Smooth muscle cell (in vitro differentiated cells): ENCODE measurements at regions not wholly inside any gene's neighbourhood (a gene's known extent, or its start where the extent isn't known, plus 50 kb on each side); places are given as distances from the start of the nearest gene placed in this dataset.

Experiments used
- DNase-seq: peaks from one replicate; lab custom pipeline; 2025; ENCODE audit not compliant: unreplicated experiment; lab: John Stamatoyannopoulos, UW
- H2AFZ ChIP-seq: fragments of 200-600 bp; sonication (generic); 2 replicates; pipeline ENCODE4 v1.6.0; 2016; ENCODE audit warnings: antibody characterized with exemption, low read depth, mild to moderate bottlenecking
- H3F3A ChIP-seq: fragments of 200-600 bp; sonication (generic); 2 replicates; pipeline ENCODE4 v1.6.0; 2017; ENCODE audit warnings: antibody characterized with exemption, low read depth
- H3K27ac ChIP-seq: fragments of 200-600 bp; sonication (generic); 2 replicates; pipeline ENCODE4 v1.5.1; 2016; ENCODE audit warnings: low read depth, mild to moderate bottlenecking
- H3K27me3 ChIP-seq: fragments of 200-600 bp; sonication (generic); 2 replicates; pipeline ENCODE4 v1.6.1; 2016; ENCODE audit warnings: low read depth, mild to moderate bottlenecking
- H3K36me3 ChIP-seq: fragments of 200-600 bp; sonication (generic); 2 replicates; pipeline ENCODE4 v1.5.1; 2016; ENCODE audit warnings: low read depth
- H3K4me1 ChIP-seq: fragments of 200-600 bp; sonication (generic); 2 replicates; pipeline ENCODE4 v1.5.1; 2016; ENCODE audit warnings: low read depth
- H3K4me2 ChIP-seq: fragments of 200-600 bp; sonication (generic); 2 replicates; pipeline ENCODE4 v1.6.0; 2016; ENCODE audit warnings: mild to moderate bottlenecking
- H3K4me3 ChIP-seq: fragments of 200-600 bp; sonication (generic); 2 replicates; pipeline ENCODE4 v1.5.1; 2016; ENCODE audit warnings: mild to moderate bottlenecking
- H3K79me2 ChIP-seq: fragments of 200-600 bp; sonication (generic); 2 replicates; pipeline ENCODE4 v1.6.0; 2016; ENCODE audit warnings: low read depth, mild to moderate bottlenecking
- H3K9ac ChIP-seq: fragments of 200-600 bp; sonication (generic); 2 replicates; pipeline ENCODE4 v1.6.0; 2016; ENCODE audit warnings: low read depth
- H3K9me3 ChIP-seq: fragments of 200-600 bp; sonication (generic); replicated peaks from 2 replicates; pipeline ENCODE4 v1.5.1; 2016; ENCODE audit warnings: low read depth
- H4K20me1 ChIP-seq: fragments of 200-600 bp; sonication (generic); 2 replicates; pipeline ENCODE4 v1.6.0; 2016; ENCODE audit warnings: low read depth
- WGBS: methylation state at CpG from one replicate; pipeline ENCODE4 v1.1.7; 2016; ENCODE audit warnings: low lambda C conversion rate; 5-methylcytosine and 5-hydroxymethylcytosine counted together
- TF ChIP-seq, protein P1 (sequence below): fragments of 200-600 bp; sonication (generic); IDR thresholded peaks from 2 replicates; pipeline ENCODE4 v1.5.1; 2017; ENCODE audit warnings: borderline replicate concordance, mild to moderate bottlenecking, antibody characterized with exemption; ENCODE audit not compliant: insufficient read depth, poor library complexity, severe bottlenecking

GRCh38 chr6:113649276-113649675 lies 207.9 kb upstream of the MARCKS start:
- TF ChIP-seq, protein P1, sequence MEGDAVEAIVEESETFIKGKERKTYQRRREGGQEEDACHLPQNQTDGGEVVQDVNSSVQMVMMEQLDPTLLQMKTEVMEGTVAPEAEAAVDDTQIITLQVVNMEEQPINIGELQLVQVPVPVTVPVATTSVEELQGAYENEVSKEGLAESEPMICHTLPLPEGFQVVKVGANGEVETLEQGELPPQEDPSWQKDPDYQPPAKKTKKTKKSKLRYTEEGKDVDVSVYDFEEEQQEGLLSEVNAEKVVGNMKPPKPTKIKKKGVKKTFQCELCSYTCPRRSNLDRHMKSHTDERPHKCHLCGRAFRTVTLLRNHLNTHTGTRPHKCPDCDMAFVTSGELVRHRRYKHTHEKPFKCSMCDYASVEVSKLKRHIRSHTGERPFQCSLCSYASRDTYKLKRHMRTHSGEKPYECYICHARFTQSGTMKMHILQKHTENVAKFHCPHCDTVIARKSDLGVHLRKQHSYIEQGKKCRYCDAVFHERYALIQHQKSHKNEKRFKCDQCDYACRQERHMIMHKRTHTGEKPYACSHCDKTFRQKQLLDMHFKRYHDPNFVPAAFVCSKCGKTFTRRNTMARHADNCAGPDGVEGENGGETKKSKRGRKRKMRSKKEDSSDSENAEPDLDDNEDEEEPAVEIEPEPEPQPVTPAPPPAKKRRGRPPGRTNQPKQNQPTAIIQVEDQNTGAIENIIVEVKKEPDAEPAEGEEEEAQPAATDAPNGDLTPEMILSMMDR = no peak
- no peaks in the 10 kb centered on the region for H4K20me1 ChIP-seq
- H3K4me2 ChIP-seq = no peak overlapping the region
- WGBS = 56% methylated on average over 6 of the region's 6 CpGs
- peaks cover 19% of the 10 kb centered on the region for H3F3A ChIP-seq
- H3K4me1 ChIP-seq = peaks cover 17% of the 10 kb centered on the region
- H3K27me3 ChIP-seq = no peaks in the 10 kb centered on the region
- no peak for DNase-seq
- H3K9ac ChIP-seq = no peak overlapping the region
- no peak overlapping the region for H3K4me3 ChIP-seq
- H3K79me2 ChIP-seq = no peaks in the 10 kb centered on the region
- H3K36me3 ChIP-seq = no peaks in the 10 kb centered on the region
- peak overlapping the region; percentile 2 for H3K27ac ChIP-seq
- H3K9me3 ChIP-seq = no peaks in the 10 kb centered on the region
- H2AFZ ChIP-seq = peak overlapping the region; percentile 40

GRCh38 chr6:113649880-113650609 lies 207.1 kb upstream of the MARCKS start:
- TF ChIP-seq, protein P1 = no peak
- Histone ChIP-seq H2AFZ (peak overlapping the region; percentile 40), H3K36me3 (no peaks in the 10 kb centered on the region), H3K4me2 (no peak overlapping the region), H3K9ac (no peak overlapping the region), H3F3A (peaks cover 19% of the 10 kb centered on the region), H3K9me3 (no peaks in the 10 kb centered on the region), H3K4me3 (no peak overlapping the region), H3K79me2 (no peaks in the 10 kb centered on the region), H4K20me1 (no peaks in the 10 kb centered on the region), H3K4me1 (peaks cover 14% of the 10 kb centered on the region), H3K27me3 (no peaks in the 10 kb centered on the region), H3K27ac (peak overlapping the region; percentile 2)
- WGBS = 68% methylated on average over 6 of the region's 6 CpGs
- no peak for DNase-seq

- 72% methylated on average over 8 of the region's 8 CpGs for WGBS
- Histone ChIP-seq H3K9me3 (no peaks in the 10 kb centered on the region), H3K27ac (no peak overlapping the region), H3K4me2 (no peak overlapping the region), H3K9ac (no peak overlapping the region), H2AFZ (no peak overlapping the region), H3K27me3 (no peaks in the 10 kb centered on the region), H3F3A (peaks cover 15% of the 10 kb centered on the region), H3K4me3 (no peak overlapping the region), H3K4me1 (peaks cover 10% of the 10 kb centered on the region), H3K79me2 (no peaks in the 10 kb centered on the region), H3K36me3 (no peaks in the 10 kb centered on the region), H4K20me1 (no peaks in the 10 kb centered on the region)
- TF ChIP-seq, protein P1 = no peak
- DNase-seq = no peak
Observed at GRCh38 chr6:113650610-113650979, 206.6 kb upstream of the MARCKS start.

DNA sequence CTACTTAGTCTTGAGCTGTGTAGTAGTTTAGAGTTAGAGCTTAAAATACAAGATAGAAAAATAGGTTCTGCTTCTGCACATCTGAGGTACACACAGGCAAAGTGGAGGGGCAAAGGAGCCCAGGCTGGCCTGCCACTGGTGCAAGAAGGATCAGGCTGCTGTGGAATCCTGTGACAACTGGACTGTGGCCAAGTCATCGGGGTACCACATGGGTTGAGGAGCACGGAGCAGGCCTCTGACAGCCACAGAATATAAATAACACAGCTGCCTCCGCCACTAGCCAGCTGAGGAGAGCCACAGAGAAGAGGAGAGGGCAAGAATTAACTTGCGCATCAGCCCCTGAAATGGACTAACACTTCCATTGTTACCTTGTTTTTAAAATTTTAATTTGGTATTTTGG lies 206.0 kb upstream of the MARCKS start:
- Histone ChIP-seq H4K20me1 (no peaks in the 10 kb centered on the region), H3K4me2 (no peak overlapping the region), H3K36me3 (no peaks in the 10 kb centered on the region), H3K9ac (no peak overlapping the region), H3F3A (peaks cover 11% of the 10 kb centered on the region), H2AFZ (no peak overlapping the region), H3K4me1 (peaks cover 8% of the 10 kb centered on the region), H3K27me3 (no peaks in the 10 kb centered on the region), H3K9me3 (no peaks in the 10 kb centered on the region), H3K79me2 (no peaks in the 10 kb centered on the region), H3K27ac (no peak overlapping the region), H3K4me3 (no peak overlapping the region)
- TF ChIP-seq, protein P1 = no peak
- WGBS = 55% methylated on average over 4 of the region's 4 CpGs
- DNase-seq = no peak
